Omental fat pad (tissue), 3 donors: ENCODE measurements at regions not wholly inside any gene's neighbourhood (a gene's known extent, or its start where the extent isn't known, plus 50 kb on each side); places are given as distances from the start of the nearest gene placed in this dataset.

Source experiments
- ATAC-seq: fragments of 150-250 bp; one replicate; pipeline ENCODE4 v1.9.1; 2016; ENCODE audit warnings: mild to moderate bottlenecking, moderate library complexity; ENCODE audit not compliant: low FRiP score
- DNase-seq: peaks from one replicate; pipeline ENCODE4 v3.0.0-alpha.2; 2019; ENCODE audit warnings: low spot score
- TF ChIP-seq, protein P1 (sequence below), 3 donors: fragments of 450-650 bp; IDR thresholded peaks; one replicate each; pipeline ENCODE4 v1.5.1; 2016 to 2017; ENCODE audit warnings: antibody characterized with exemption in 3 of 3, mild to moderate bottlenecking in 3 of 3, moderate library complexity in 2 of 3

GRCh38 chr5:3825531-3826451 lies 230.2 kb downstream of the IRX1 start:
- TF ChIP-seq, protein P1, sequence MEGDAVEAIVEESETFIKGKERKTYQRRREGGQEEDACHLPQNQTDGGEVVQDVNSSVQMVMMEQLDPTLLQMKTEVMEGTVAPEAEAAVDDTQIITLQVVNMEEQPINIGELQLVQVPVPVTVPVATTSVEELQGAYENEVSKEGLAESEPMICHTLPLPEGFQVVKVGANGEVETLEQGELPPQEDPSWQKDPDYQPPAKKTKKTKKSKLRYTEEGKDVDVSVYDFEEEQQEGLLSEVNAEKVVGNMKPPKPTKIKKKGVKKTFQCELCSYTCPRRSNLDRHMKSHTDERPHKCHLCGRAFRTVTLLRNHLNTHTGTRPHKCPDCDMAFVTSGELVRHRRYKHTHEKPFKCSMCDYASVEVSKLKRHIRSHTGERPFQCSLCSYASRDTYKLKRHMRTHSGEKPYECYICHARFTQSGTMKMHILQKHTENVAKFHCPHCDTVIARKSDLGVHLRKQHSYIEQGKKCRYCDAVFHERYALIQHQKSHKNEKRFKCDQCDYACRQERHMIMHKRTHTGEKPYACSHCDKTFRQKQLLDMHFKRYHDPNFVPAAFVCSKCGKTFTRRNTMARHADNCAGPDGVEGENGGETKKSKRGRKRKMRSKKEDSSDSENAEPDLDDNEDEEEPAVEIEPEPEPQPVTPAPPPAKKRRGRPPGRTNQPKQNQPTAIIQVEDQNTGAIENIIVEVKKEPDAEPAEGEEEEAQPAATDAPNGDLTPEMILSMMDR (IDR thresholded peaks at IDR 0.05): no peak
- DNase-seq: no peak
- ATAC-seq: no peak

DNA sequence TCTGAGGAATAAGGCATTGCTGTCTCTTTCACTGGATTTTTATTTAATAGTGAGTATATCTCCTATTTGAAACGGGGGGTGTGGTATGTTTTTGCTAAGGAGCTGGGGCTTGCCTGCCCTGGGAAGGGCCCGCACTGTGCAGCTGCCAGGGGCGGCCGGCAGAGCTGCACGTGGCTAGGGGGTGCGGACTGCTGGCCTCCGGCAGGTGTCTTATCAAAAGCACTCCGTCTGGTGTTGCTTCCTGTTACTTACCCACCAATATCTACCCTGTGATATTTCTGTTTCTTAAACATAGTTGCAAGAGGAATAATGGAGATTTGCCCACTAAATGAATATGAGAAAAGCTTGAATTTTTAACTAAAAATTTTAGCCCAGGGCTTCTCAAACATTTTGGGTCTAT lies 232.0 kb downstream of the IRX1 start:
- ATAC-seq (no peak), DNase-seq (no peak)
- TF ChIP-seq, protein P1 (IDR thresholded peaks at IDR 0.05): no peak

- TF ChIP-seq, protein P1 (IDR thresholded peaks at IDR 0.05): no peak
- ATAC-seq (no peak), DNase-seq (no peak)
Observed at GRCh38 chr5:3828761-3829160, 233.1 kb downstream of the IRX1 start.

DNA sequence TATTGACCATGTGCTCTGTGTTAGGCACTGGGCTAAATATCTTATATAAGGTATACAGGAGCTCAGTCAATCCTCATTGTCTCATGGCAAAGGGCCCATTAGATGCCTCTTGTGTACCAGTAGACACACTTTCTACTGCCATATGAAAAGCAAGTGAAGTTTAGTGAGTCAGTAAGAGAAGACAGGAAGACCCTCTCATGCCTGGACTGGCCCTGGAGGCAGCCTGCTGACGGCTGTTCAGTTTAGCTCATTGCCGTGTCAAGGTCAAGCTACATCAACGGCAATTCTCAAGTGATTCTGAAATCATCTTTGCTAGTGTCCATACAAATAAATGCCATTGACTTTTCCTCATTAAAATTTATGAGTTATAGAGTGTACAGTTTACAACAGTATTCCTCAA lies 237.9 kb downstream of the IRX1 start:
- TF ChIP-seq, protein P1 (IDR thresholded peaks at IDR 0.05): no peak
- DNase-seq: no peak
- ATAC-seq: no peak

DNA sequence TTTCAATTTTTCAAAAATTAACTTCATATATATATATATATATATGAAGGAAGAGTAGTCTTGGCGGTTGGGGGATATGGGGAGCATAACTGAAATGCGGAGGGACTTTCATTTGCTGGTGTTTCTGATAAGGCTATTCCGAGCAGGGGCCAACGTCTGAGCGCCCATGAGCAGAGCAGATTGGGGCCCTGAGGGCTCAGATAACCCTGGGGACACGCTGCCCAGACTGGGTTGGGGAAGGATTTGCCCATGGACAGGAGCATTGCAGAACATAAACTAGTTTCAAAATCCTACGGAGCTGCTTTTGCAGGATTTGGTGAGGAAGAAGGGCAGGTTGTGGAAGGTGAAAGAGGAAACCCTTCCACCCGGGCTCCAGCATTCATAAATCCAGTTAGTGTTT lies 240.2 kb downstream of the IRX1 start:
- ATAC-seq (no peak), DNase-seq (no peak)
- TF ChIP-seq, protein P1 (IDR thresholded peaks at IDR 0.05): no peak

- DNase-seq (no peak), ATAC-seq (no peak)
- TF ChIP-seq, protein P1 (IDR thresholded peaks at IDR 0.05): no peak
Observed at GRCh38 chr5:3836528-3836927, 240.9 kb downstream of the IRX1 start.

GRCh38 chr5:3837506-3837905 lies 241.9 kb downstream of the IRX1 start:
- DNase-seq: no peak
- TF ChIP-seq, protein P1 (IDR thresholded peaks at IDR 0.05): no peak

More at GRCh38 chr5:3837506-3837905, 241.9 kb downstream of the IRX1 start:
- no peak for ATAC-seq
